MCF 10A (cell line): ENCODE measurements at regions not wholly inside any gene's neighbourhood (a gene's known extent, or its start where the extent isn't known, plus 50 kb on each side); places are given as distances from the start of the nearest gene placed in this dataset.

Source experiments
- BruUV-seq: library from RNA; stranded (reverse); fragments of 400-500 nt; replicated peaks from 2 replicates; lab custom pipeline; 2021; lab: Mats Ljungman, UMichigan
- CTCF ChIA-PET: fragments of 300-600 bp; sonication (Branson Sonifier 250); formaldehyde crosslinking; extraction: SDS; loops from one replicate; lab custom pipeline; 2021; ENCODE audit warnings: antibody characterized with exemption, inconsistent platforms; lab: Yijun Ruan, JAX
- POLR2A ChIA-PET: fragments of 300-600, 350-650 bp; sonication (Branson Sonifier 250); formaldehyde crosslinking; extraction: SDS; loops from one replicate; lab custom pipeline; 2020; ENCODE audit warnings: antibody characterized with exemption, inconsistent platforms; lab: Yijun Ruan, JAX
- DNase-seq: peaks from one replicate; pipeline ENCODE4 v3.0.0-alpha.2; 2018; ENCODE audit not compliant: unreplicated experiment
- H3K27ac Mint-ChIP-seq: one replicate; pipeline ENCODE4 v1.8.0; 2022; ENCODE audit warnings: mild to moderate bottlenecking, low read depth, mixed read lengths; ENCODE audit not compliant: unreplicated experiment
- H3K27me3 Mint-ChIP-seq: one replicate; pipeline ENCODE4 v1.8.0; 2022; ENCODE audit warnings: mixed read lengths; ENCODE audit not compliant: insufficient read depth, unreplicated experiment
- H3K36me3 Mint-ChIP-seq: one replicate; pipeline ENCODE4 v1.8.0; 2022; ENCODE audit warnings: mild to moderate bottlenecking, moderate library complexity, mixed read lengths; ENCODE audit not compliant: insufficient read depth, unreplicated experiment
- H3K4me1 Mint-ChIP-seq: one replicate; pipeline ENCODE4 v1.8.0; 2022; ENCODE audit warnings: mixed read lengths; ENCODE audit not compliant: insufficient read depth, unreplicated experiment
- H3K4me3 Mint-ChIP-seq: one replicate; pipeline ENCODE4 v1.8.0; 2022; ENCODE audit warnings: mild to moderate bottlenecking, moderate library complexity, mixed read lengths; ENCODE audit not compliant: unreplicated experiment
- H3K9me3 Mint-ChIP-seq: one replicate; pipeline ENCODE4 v1.8.0; 2022; ENCODE audit warnings: mixed read lengths; ENCODE audit not compliant: unreplicated experiment
- intact Hi-C: fragments of 100-400 bp; cut with micrococcal nuclease; formaldehyde crosslinking; loops from 2 replicates; pipeline ENCODE4 v1.14.1; 2022
- TF ChIP-seq, protein P1 (sequence below): fragments of 200-600 bp; IDR thresholded peaks from one replicate; pipeline ENCODE4 v1.8.0; 2022; ENCODE audit warnings: antibody characterized with exemption, mild to moderate bottlenecking; ENCODE audit not compliant: unreplicated experiment

DNA sequence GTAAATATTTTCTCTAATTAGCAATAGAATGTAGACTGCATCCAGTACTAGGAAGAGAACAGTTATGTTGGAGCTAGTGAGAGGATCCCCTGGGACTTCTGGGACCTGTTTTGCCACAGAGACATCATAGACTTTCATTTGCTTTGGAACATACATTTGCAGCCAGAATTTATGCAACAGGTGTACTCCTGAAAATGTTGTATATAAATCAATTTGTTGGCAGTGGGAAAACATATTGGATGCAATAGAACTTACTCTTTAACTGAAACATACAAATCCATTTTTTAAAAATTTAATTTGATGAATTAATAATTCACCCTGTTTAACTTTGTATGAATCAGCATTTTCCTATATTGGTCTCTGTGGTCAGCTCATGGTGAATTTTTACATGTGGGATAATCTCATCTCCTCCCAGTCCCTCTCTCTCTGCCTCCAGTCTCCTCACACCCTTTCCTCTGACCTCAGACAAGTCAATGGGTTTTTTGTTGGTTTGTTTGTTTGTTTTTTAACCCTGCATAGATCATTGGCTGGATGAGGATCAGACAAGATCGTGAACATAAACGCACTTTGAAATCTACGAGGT, 263.0 kb downstream of the LPIN1 start:
- ChIA-PET POLR2A (interaction anchor here (1.3 kb wide), 1 partner anchor 24 kb away, joined by 5 read pairs; no protein-coding TSS in a partner anchor), CTCF (no interaction called here)
- no peak for DNase-seq
- H3K4me1 Mint-ChIP-seq, result no peaks in the 10 kb centered on the region
- no peaks in the 10 kb centered on the region for H3K9me3 Mint-ChIP-seq
- no TSS peak for BruUV-seq
- no peaks in the 10 kb centered on the region for H3K27me3 Mint-ChIP-seq
- TF ChIP-seq, protein P1, sequence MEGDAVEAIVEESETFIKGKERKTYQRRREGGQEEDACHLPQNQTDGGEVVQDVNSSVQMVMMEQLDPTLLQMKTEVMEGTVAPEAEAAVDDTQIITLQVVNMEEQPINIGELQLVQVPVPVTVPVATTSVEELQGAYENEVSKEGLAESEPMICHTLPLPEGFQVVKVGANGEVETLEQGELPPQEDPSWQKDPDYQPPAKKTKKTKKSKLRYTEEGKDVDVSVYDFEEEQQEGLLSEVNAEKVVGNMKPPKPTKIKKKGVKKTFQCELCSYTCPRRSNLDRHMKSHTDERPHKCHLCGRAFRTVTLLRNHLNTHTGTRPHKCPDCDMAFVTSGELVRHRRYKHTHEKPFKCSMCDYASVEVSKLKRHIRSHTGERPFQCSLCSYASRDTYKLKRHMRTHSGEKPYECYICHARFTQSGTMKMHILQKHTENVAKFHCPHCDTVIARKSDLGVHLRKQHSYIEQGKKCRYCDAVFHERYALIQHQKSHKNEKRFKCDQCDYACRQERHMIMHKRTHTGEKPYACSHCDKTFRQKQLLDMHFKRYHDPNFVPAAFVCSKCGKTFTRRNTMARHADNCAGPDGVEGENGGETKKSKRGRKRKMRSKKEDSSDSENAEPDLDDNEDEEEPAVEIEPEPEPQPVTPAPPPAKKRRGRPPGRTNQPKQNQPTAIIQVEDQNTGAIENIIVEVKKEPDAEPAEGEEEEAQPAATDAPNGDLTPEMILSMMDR, result no peak
- no peaks in the 10 kb centered on the region for H3K36me3 Mint-ChIP-seq
- intact Hi-C loops, result no loop called here
- no peak overlapping the region for H3K4me3 Mint-ChIP-seq
- H3K27ac Mint-ChIP-seq, result no peak overlapping the region

DNA sequence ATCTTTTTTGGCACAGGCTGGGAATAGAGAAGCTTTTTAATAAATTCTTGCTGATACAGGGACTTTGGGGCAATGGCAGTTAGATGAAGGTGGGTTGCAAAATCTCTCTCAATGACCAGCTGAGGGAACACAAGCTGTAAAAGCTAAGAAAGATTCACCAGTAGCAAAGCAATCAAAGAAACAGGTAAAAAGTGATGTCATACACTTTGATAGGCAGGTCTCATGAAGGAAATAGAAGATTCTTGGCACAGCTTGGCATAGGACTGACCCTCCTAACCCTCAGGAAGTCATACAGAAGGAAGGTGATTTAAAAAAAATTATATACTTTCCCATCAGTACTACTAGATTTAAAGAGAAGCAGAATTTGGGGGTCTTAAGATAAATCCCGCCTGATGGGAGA, 263.6 kb downstream of the LPIN1 start:
- no peak for DNase-seq
- Mint-ChIP-seq H3K27me3 (no peaks in the 10 kb centered on the region), H3K4me1 (no peaks in the 10 kb centered on the region), H3K27ac (no peak overlapping the region), H3K36me3 (no peaks in the 10 kb centered on the region), H3K9me3 (no peaks in the 10 kb centered on the region), H3K4me3 (no peak overlapping the region)
- POLR2A ChIA-PET, result interaction anchor here (1.3 kb wide), 1 partner anchor 24 kb away, joined by 5 read pairs; no protein-coding TSS in a partner anchor
- TF ChIP-seq, protein P1, result no peak
- intact Hi-C loops, result no loop called here
- no TSS peak for BruUV-seq
- CTCF ChIA-PET, result interaction anchor here (0.6 kb wide), 1 partner anchor 483 kb away, joined by 4 read pairs; no protein-coding TSS in a partner anchor

- no peak overlapping the region for H3K27ac Mint-ChIP-seq
- POLR2A ChIA-PET, result no interaction called here
Observed at GRCh38 chr2:12010779-12011178, 264.3 kb downstream of the LPIN1 start.

More at GRCh38 chr2:12010779-12011178, 264.3 kb downstream of the LPIN1 start:
- no peaks in the 10 kb centered on the region for H3K27me3 Mint-ChIP-seq
- no peak overlapping the region for H3K4me3 Mint-ChIP-seq
- no peaks in the 10 kb centered on the region for H3K36me3 Mint-ChIP-seq
- DNase-seq, result no peak
- intact Hi-C loops, result no loop called here
- no peaks in the 10 kb centered on the region for H3K4me1 Mint-ChIP-seq
- CTCF ChIA-PET, result no interaction called here
- H3K9me3 Mint-ChIP-seq, result no peaks in the 10 kb centered on the region
- TF ChIP-seq, protein P1, result no peak
- BruUV-seq, result no TSS peak
